ENCODE measurements at regions not wholly inside any gene's neighbourhood (a gene's known extent, or its start where the extent isn't known, plus 50 kb on each side); places are given as distances from the start of the nearest gene placed in this dataset.

- TF ChIP-seq CTCF (IDR thresholded peaks at IDR 0.05; ENCODE audit: extremely low read depth, insufficient read depth, missing control alignments), result no peak
- DNase-seq (ENCODE audit: low spot score), result no peak
- in situ Hi-C loops (cut with MboI; ENCODE audit: low pct_unique_long_range_greater_than_20kb, low sequenced_read_pairs, unreplicated experiment), result no loop called here
Measured at GRCh38 chr16:48897698-48898205, 287.8 kb upstream of the N4BP1 start.

GRCh38 chr16:48895142-48895541, 285.2 kb upstream of the N4BP1 start:
- in situ Hi-C loops (cut with MboI; ENCODE audit: low pct_unique_long_range_greater_than_20kb, low sequenced_read_pairs, unreplicated experiment), result no loop called here
- no peak for TF ChIP-seq CTCF (IDR thresholded peaks at IDR 0.05; ENCODE audit: extremely low read depth, insufficient read depth, missing control alignments)
- DNase-seq (ENCODE audit: low spot score), result no peak

DNA sequence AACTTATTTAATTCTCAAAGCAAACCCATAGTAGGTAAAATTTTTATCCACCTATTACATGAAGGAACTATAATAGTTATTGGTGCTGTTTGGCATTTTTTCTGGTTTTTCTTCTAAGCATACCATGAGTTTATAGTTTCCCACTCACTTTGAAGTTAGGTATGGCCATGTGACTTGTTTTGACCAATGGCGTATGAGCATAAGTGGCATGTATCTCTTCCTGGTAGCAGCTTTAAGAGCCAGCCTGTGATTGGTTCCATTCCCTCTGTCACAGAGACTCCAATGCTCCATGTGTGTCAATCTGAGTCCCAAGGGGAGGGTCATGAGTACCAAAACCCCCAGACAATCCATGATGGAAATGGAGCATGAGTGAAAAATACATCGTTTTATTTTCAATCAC, 282.9 kb upstream of the N4BP1 start:
- no peak for DNase-seq (ENCODE audit: low spot score)
- in situ Hi-C loops (cut with MboI; ENCODE audit: low pct_unique_long_range_greater_than_20kb, low sequenced_read_pairs, unreplicated experiment), result no loop called here
- TF ChIP-seq CTCF (IDR thresholded peaks at IDR 0.05; ENCODE audit: extremely low read depth, insufficient read depth, missing control alignments), result no peak

DNA sequence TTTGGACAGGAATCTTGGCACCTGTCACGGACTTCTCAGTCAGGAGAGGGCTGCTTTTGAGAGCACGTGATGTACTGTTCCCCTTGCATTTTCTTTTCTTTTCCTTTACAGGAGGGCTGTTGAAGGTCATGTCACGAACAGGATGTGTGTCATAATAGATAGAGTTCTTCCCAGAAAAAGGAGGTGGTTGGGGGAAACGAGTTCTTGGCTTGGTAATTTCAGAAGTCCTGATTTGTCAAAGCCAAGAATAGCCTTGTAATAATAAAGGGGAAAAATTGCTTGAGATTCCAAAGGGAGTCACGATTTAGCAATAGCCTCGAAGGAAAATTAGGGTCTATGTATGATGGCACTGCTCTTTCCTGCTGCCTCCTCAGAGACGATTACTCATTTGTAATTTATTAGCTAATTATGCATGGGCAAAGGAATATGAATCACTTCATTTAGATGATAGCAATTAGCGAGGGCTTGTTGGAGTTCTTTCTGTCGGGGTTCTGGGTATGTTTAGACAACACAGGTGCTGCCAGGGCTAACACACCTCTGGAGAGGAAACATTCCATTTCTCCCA, 277.7 kb upstream of the N4BP1 start:
- TF ChIP-seq CTCF (IDR thresholded peaks at IDR 0.05; ENCODE audit: extremely low read depth, insufficient read depth, missing control alignments), result no peak
- DNase-seq (ENCODE audit: low spot score), result no peak
- in situ Hi-C loops (cut with MboI; ENCODE audit: low pct_unique_long_range_greater_than_20kb, low sequenced_read_pairs, unreplicated experiment), result no loop called here

- DNase-seq (ENCODE audit: low spot score), result no peak
- in situ Hi-C loops (cut with MboI; ENCODE audit: low pct_unique_long_range_greater_than_20kb, low sequenced_read_pairs, unreplicated experiment), result no loop called here
- TF ChIP-seq CTCF (IDR thresholded peaks at IDR 0.05; ENCODE audit: extremely low read depth, insufficient read depth, missing control alignments), result no peak
Measured at GRCh38 chr16:48885471-48885870, 275.5 kb upstream of the N4BP1 start.

DNA sequence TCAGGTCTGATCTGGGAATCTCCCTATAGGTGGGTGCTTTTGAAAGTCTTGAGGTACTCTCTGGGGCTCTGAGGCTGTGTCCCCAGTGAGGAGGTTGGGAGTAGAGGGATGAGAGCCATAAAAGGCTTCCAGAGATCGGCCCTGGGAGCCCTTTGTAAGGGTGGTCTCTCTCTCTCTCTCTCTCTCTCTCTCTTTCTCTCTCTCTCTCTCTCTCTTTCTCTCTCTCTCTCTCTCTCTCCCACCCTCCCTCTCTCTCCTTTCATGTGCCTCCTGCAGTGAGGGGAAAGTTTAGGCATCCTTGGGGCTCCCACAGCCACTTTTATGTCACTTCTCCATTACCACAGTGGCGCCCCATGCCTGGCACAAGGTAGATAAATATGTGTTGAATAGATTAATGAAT, 271.3 kb upstream of the N4BP1 start:
- in situ Hi-C loops (cut with MboI; ENCODE audit: low pct_unique_long_range_greater_than_20kb, low sequenced_read_pairs, unreplicated experiment), result no loop called here
- TF ChIP-seq CTCF (IDR thresholded peaks at IDR 0.05; ENCODE audit: extremely low read depth, insufficient read depth, missing control alignments), result no peak
- no peak for DNase-seq (ENCODE audit: low spot score)
